ENCODE measurements at regions not wholly inside any gene's neighbourhood (a gene's known extent, or its start where the extent isn't known, plus 50 kb on each side); places are given as distances from the start of the nearest gene placed in this dataset. TPM values are rescaled to one million over a fixed set of nuclear protein-coding genes. Genes with fewer than 3 reads are reported as not detected.

- no peaks in the 10 kb centered on the region for H3K79me2 ChIP-seq (ENCODE audit: low read length)
- no peaks in the 10 kb centered on the region for H3K36me3 ChIP-seq (ENCODE audit: insufficient read depth, low read length)
- DNase-seq: no peak
- H3K27me3 ChIP-seq (ENCODE audit: low read length): no peaks in the 10 kb centered on the region
- H3K4me3 ChIP-seq (ENCODE audit: low read length): no peak overlapping the region
- no peak overlapping the region for H2AFZ ChIP-seq (ENCODE audit: low read length)
- no peaks in the 10 kb centered on the region for H3K9me3 ChIP-seq (ENCODE audit: low read length)
- no peaks in the 10 kb centered on the region for H3K9me2 ChIP-seq (replicated peaks; ENCODE audit: insufficient read depth, low read length)
- H3K4me1 ChIP-seq (ENCODE audit: low read length): no peaks in the 10 kb centered on the region
- H3K9ac ChIP-seq (ENCODE audit: low read length): no peak overlapping the region
- H3K4me2 ChIP-seq (ENCODE audit: low read depth, low read length, poor library complexity, severe bottlenecking): no peak overlapping the region
- H4K20me1 ChIP-seq (ENCODE audit: insufficient read depth, low read depth, low read length): no peaks in the 10 kb centered on the region
- H3K27ac ChIP-seq (ENCODE audit: low read length): no peak overlapping the region
Measured at GRCh38 chr1:63268876-63269275, 53.5 kb upstream of the FOXD3 start.

GRCh38 chr1:63269571-63269970 lies 52.8 kb upstream of the FOXD3 start:
- no peak for DNase-seq
- Histone ChIP-seq H3K9ac (ENCODE audit: low read length) (no peak overlapping the region), H2AFZ (ENCODE audit: low read length) (no peak overlapping the region), H3K9me3 (ENCODE audit: low read length) (no peaks in the 10 kb centered on the region), H3K79me2 (ENCODE audit: low read length) (no peaks in the 10 kb centered on the region), H3K27ac (ENCODE audit: low read length) (no peak overlapping the region), H3K27me3 (ENCODE audit: low read length) (no peaks in the 10 kb centered on the region), H3K9me2 (replicated peaks; ENCODE audit: insufficient read depth, low read length) (no peaks in the 10 kb centered on the region), H4K20me1 (ENCODE audit: insufficient read depth, low read depth, low read length) (no peaks in the 10 kb centered on the region), H3K36me3 (ENCODE audit: insufficient read depth, low read length) (no peaks in the 10 kb centered on the region), H3K4me3 (ENCODE audit: low read length) (no peak overlapping the region), H3K4me2 (ENCODE audit: low read depth, low read length, poor library complexity, severe bottlenecking) (no peak overlapping the region), H3K4me1 (ENCODE audit: low read length) (no peaks in the 10 kb centered on the region)

Small RNA genes lying in the stretch of these regions (small RNA-seq; reads per million reads assigned to genes)
- gene RNA5SP49: not detected
